Prostate gland (tissue), 2 donors: ENCODE measurements at regions not wholly inside any gene's neighbourhood (a gene's known extent, or its start where the extent isn't known, plus 50 kb on each side); places are given as distances from the start of the nearest gene placed in this dataset.
"Not testable (repeated sequence)": the region's sequence is repeated elsewhere in the genome, so short reads cannot be mapped to it uniquely, and the experiment has no call there.

ENCODE experiments used
- DNase-seq: peaks from one replicate; pipeline ENCODE4 v3.0.0-alpha.2; 2019; ENCODE audit warnings: low spot score
- H3K27ac ChIP-seq, 2 donors: fragments of 200-600 bp; sonication (generic); 2 replicates each; pipeline ENCODE4 v1.5.1; 2017 to 2019
- H3K27me3 ChIP-seq: fragments of 200-600 bp; sonication (generic); replicated peaks from 2 replicates; pipeline ENCODE4 v1.5.1; 2019; ENCODE audit not compliant: insufficient read depth
- H3K36me3 ChIP-seq, 2 donors: fragments of 200-600 bp; sonication (generic); 1 replicate in 1 of 2; 2 replicates in 1 of 2; pipeline versions ENCODE4 v1.5.1 to v1.8.1; 2017 to 2019
- H3K4me1 ChIP-seq: fragments of 200-600 bp; sonication (generic); replicated peaks from 2 replicates; pipeline ENCODE4 v1.5.1; 2019
- H3K4me3 ChIP-seq, 2 donors: fragments of 200-600 bp; sonication (generic); 2 replicates each; pipeline ENCODE4 v1.5.1; 2017 to 2019
- H3K9me3 ChIP-seq: fragments of 200-600 bp; sonication (generic); 2 replicates; pipeline ENCODE4 v1.5.1; 2017
- POLR2A ChIP-seq: fragments of 450-650 bp; IDR thresholded peaks from one replicate; pipeline ENCODE4 v1.6.1; 2016; ENCODE audit warnings: antibody characterized with exemption, mild to moderate bottlenecking
- POLR2AphosphoS5 ChIP-seq: sonication (generic); formaldehyde crosslinking; IDR thresholded peaks from one replicate; pipeline ENCODE4 v1.6.1; 2017; ENCODE audit warnings: antibody characterized with exemption
- WGBS: methylation state at CpG from one replicate; pipeline ENCODE4 v1.1.5; 2018; 5-methylcytosine and 5-hydroxymethylcytosine counted together
- intact Hi-C: fragments of 100-400 bp; cut with DNase I; formaldehyde crosslinking; loops from one replicate; pipeline ENCODE4 v1.14.2; 2022
- TF ChIP-seq, protein P1 (sequence below), 4 experiments: fragments of 200-600 bp in 2 of 4; fragments of 450-650 bp in 2 of 4; sonication (generic) in 2 of 4; IDR thresholded peaks; 1 replicate in 3 of 4; 2 replicates in 1 of 4; pipeline ENCODE4 v1.5.1; 2016 to 2019; ENCODE audit warnings: antibody characterized with exemption in 4 of 4, mild to moderate bottlenecking in 2 of 4, moderate library complexity in 2 of 4

DNA sequence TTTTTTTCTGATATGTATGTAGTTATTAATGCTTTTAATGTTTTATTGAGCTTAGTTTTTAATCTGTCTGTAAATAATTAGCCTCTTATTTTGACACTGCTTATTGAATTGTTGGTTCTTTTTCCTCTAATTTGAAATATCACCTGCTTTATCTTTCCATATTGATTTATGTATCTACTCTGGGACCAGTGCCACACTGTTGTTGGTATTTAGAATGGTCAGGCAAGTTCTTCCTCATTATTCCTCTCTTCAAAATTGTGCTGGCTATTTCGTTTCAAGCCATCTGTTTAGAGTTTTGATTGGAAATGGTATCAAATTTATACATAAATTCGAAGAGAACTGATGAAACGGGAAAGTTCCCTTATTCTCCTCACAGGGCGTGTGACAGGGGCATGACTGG lies 96.8 kb upstream of the APP start:
- Histone ChIP-seq H3K4me3 (no peak overlapping the region), H3K36me3 (no peaks in the 10 kb centered on the region), H3K9me3 (no peaks in the 10 kb centered on the region), H3K27me3 (no peaks in the 10 kb centered on the region), H3K4me1 (no peaks in the 10 kb centered on the region), H3K27ac (no peak overlapping the region)
- no peak for DNase-seq
- intact Hi-C loops = no loop called here
- TF ChIP-seq POLR2AphosphoS5 = no peak
- TF ChIP-seq, protein P1, sequence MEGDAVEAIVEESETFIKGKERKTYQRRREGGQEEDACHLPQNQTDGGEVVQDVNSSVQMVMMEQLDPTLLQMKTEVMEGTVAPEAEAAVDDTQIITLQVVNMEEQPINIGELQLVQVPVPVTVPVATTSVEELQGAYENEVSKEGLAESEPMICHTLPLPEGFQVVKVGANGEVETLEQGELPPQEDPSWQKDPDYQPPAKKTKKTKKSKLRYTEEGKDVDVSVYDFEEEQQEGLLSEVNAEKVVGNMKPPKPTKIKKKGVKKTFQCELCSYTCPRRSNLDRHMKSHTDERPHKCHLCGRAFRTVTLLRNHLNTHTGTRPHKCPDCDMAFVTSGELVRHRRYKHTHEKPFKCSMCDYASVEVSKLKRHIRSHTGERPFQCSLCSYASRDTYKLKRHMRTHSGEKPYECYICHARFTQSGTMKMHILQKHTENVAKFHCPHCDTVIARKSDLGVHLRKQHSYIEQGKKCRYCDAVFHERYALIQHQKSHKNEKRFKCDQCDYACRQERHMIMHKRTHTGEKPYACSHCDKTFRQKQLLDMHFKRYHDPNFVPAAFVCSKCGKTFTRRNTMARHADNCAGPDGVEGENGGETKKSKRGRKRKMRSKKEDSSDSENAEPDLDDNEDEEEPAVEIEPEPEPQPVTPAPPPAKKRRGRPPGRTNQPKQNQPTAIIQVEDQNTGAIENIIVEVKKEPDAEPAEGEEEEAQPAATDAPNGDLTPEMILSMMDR (IDR thresholded peaks at IDR 0.05) = no peak
- WGBS = 72% methylated on average over 4 of the region's 4 CpGs

DNA sequence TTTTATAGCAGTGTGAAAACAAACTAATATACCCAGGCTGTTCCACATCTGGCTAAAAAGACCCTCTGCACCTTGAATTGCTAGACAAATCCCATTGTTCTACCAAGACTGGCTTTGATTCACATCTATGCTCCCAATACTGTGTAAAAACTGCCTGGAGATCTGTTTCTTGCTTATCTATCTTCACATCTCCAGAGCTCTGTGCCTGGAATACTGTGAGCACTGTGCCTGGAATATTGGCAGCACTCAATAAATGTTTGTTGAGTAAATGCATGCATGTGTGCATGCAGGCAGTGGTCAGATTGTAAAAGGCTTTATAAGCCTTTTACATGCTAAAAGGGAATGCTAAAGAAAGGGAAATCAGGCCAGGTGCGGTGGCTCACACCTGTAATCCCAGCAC lies 75.5 kb upstream of the APP start:
- Histone ChIP-seq H3K27ac (no peak overlapping the region), H3K9me3 (no peaks in the 10 kb centered on the region), H3K4me3 (no peak overlapping the region), H3K4me1 (no peaks in the 10 kb centered on the region), H3K36me3 (no peaks in the 10 kb centered on the region), H3K27me3 (no peaks in the 10 kb centered on the region)
- TF ChIP-seq POLR2A (no peak), POLR2AphosphoS5 (no peak)
- TF ChIP-seq, protein P1 (IDR thresholded peaks at IDR 0.05) = no peak
- intact Hi-C loops = no loop called here
- no peak for DNase-seq
- WGBS = 57% methylated on average over 1 of the region's 1 CpG

DNA sequence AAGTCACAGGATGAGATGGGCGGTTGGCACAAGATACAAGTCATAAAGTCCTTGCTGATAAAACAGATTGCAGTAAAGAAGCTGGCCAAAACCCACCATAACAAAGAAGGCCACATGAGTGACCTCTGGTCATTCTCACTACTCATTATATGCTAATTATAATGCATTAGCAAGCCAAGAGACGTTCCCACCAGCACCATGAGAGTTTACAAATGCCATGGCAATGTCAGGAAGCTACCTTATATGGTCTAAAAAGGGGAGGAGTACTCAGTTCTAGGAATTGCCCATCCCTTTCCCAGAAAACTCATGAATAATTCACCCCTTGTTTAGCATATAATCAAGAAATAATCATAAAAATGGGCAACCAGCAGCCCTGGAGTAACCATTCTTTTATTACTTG lies 74.9 kb upstream of the APP start:
- H3K4me1 ChIP-seq = no peaks in the 10 kb centered on the region
- no peaks in the 10 kb centered on the region for H3K9me3 ChIP-seq
- no peak overlapping the region for H3K4me3 ChIP-seq
- WGBS = 83% methylated on average over 2 of the region's 2 CpGs
- H3K27ac ChIP-seq = no peak overlapping the region
- TF ChIP-seq POLR2AphosphoS5 (no peak), POLR2A (no peak)
- TF ChIP-seq, protein P1 (IDR thresholded peaks at IDR 0.05) = no peak
- H3K36me3 ChIP-seq = no peaks in the 10 kb centered on the region
- intact Hi-C loops = no loop called here
- DNase-seq = no peak
- H3K27me3 ChIP-seq = no peaks in the 10 kb centered on the region

DNA sequence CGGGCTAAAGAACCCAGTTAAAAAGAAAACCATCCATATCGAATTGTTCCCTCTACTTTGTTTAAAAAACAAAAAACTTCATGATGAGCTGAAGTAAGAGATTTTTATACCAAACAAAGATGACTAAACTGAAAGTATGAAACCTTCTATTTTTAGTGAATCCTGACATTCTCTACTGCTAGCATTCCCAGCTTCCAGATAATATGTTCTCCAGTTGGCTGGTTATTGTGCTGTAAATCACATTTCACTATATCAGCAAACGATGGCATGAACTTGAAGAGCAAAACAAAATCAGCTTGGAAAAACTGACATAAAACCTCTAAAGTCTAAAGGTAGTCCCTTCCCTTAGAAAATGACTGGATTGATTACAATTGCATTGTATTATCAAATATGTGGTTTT lies 68.1 kb upstream of the APP start:
- no peak overlapping the region for H3K4me3 ChIP-seq
- intact Hi-C loops = no loop called here

DNA sequence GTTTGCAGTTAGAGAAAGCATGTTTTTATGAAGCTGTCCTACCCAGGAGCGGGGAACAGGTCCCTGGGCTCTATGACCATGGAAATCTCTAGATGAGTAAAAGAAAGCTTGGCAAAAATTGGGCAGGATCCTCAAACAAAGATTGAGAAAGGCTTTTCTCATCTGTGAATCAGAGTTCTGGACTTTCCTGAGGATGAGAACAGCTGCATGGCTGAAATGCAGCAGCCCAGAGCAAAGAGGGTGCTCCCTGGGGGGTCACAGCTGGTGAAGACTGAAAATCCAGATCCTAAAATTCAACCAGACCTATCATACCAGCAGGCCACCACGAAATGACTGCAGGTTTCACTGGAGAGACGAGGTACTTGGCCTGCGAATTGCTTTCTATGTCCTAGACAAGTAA lies 65.7 kb upstream of the APP start:
- Histone ChIP-seq H3K27ac (no peak overlapping the region), H3K4me3 (no peak overlapping the region), H3K9me3 (no peaks in the 10 kb centered on the region), H3K36me3 (no peaks in the 10 kb centered on the region), H3K27me3 (no peaks in the 10 kb centered on the region), H3K4me1 (no peaks in the 10 kb centered on the region)
- TF ChIP-seq, protein P1 (IDR thresholded peaks at IDR 0.05) = no peak
- TF ChIP-seq POLR2A (no peak), POLR2AphosphoS5 (no peak)
- intact Hi-C loops = no loop called here
- DNase-seq = no peak
- WGBS = 84% methylated on average over 4 of the region's 4 CpGs

More for the DNA sequence above, 68.1 kb upstream of the APP start:
- Histone ChIP-seq H3K9me3 (no peaks in the 10 kb centered on the region), H3K27me3 (no peaks in the 10 kb centered on the region), H3K27ac (no peak overlapping the region), H3K4me1 (no peaks in the 10 kb centered on the region), H3K36me3 (no peaks in the 10 kb centered on the region)
- no peak for DNase-seq
- TF ChIP-seq POLR2A (no peak), POLR2AphosphoS5 (no peak)
- TF ChIP-seq, protein P1 (IDR thresholded peaks at IDR 0.05) = no peak
- WGBS = 62% methylated on average over 3 of the region's 3 CpGs

DNA sequence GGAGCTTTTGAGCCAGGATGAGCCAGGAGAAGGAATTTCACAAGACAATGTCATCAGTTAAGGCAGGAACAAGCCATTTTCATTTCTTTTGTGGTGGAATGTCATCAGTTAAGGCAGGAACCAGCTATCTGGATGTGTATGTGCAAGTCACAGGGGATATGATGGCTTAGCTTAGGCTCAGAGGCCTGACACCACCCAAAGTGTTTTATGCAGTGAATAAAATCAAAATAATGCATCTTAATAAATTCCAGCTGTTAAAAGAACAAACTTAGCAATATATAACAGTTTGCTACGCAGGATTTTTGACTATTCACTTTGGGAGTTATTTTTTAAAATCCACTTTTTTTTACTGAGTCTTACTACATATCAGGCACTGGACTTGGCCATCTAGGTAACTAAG lies 62.7 kb upstream of the APP start:
- intact Hi-C loops, H3K27ac ChIP-seq, H3K36me3 ChIP-seq, H3K27me3 ChIP-seq, H3K4me3 ChIP-seq, H3K4me1 ChIP-seq, H3K9me3 ChIP-seq, DNase-seq: not testable (repeated sequence)
- 93% methylated on average over 1 of the region's 1 CpG for WGBS

DNA sequence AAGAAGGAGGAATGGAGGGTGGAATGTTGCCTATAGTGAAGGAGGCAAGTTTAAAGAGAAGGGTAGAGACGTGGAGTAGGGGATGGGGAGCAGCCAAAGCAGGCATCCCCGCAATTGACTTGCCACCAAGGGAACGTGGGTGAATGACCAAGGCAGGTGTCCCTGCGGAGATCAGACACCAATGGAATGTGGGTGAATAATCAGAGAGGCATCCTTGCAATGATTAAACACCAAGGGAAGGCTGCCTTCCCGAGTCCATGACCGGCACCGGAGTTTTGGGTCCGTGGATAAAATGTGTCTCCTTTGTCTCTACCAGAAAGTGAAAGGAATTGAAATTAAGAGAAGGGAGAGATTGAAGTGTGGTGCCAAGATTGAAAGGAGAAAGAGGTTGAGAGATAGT lies 61.9 kb upstream of the APP start:
- H3K4me1 ChIP-seq, intact Hi-C loops, H3K9me3 ChIP-seq, H3K36me3 ChIP-seq, H3K27ac ChIP-seq, H3K4me3 ChIP-seq, DNase-seq, H3K27me3 ChIP-seq: not testable (repeated sequence)
- 96% methylated on average over 8 of the region's 8 CpGs for WGBS
